GM20431 (cell line): ENCODE measurements at regions not wholly inside any gene's neighbourhood (a gene's known extent, or its start where the extent isn't known, plus 50 kb on each side); places are given as distances from the start of the nearest gene placed in this dataset.
"Not testable (repeated sequence)": the region's sequence is repeated elsewhere in the genome, so short reads cannot be mapped to it uniquely, and the experiment has no call there.

Source experiments
- in situ Hi-C: fragments of 300-500 bp; cut with MseI, MboI; formaldehyde crosslinking; loops from one replicate; pipeline ENCODE4 v1.15.0; 2020; ENCODE audit warnings: low sequenced_read_pairs; ENCODE audit not compliant: unreplicated experiment

DNA sequence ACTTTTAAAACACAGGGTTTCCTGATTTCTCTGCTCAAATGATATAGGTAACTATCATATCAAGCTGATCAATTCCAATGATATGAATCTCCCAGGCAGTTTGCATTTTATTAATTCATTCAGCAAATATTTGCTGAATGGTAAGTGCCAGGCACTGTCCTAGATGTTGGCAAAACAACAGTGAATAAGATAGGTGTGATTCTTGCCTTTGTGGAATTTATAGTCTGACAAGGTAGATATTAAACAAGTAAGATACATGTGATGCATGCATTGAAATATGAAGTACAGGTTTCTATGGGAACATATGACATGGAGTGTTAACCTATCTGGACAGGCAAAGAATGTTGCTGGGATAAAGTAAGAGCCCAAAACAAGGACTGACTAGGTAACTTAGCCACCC is 231.8 kb upstream of the DAB2 start:
- in situ Hi-C loops = no loop called here

DNA sequence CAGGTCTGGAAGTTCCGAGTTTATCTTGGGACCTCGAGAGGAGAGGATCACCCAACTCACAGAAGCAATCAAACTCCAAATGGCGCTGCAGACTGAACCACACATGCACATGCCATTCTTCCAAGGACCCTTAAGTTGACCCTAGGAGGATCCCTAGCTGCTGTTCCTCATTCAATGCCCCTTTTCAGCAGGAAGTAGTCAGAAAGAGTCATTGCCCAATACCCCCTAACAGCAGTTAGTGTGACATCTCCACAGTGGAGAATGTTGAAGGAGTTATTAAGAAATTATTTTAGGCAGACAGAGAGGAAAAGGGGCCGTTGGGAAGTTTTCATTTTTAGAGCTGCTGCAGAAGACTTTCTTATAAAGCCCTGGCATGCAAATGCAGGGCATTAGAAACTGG is 229.9 kb upstream of the DAB2 start:
- in situ Hi-C loops = no loop called here

DNA sequence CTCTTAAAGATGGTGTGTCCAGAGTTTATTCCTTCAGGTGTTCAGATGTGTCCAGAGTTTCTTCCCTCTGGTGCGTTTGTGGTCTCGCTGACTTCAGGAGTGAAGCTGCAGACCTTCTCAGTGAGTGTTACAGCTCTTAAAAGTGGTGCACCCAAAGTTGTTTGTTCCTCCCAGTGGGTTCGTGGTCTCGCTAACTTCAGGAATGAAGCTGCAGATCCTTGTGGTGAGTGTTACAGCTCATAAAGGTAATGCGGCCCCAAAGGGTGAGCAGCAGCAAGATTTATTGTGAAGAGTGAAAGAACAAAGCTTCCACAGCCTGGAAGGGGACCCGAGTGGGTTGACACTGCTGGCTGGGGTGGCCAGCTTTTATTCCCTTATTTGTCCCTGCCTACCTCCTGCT is 227.7 kb upstream of the DAB2 start:
- in situ Hi-C loops = not testable (repeated sequence)

DNA sequence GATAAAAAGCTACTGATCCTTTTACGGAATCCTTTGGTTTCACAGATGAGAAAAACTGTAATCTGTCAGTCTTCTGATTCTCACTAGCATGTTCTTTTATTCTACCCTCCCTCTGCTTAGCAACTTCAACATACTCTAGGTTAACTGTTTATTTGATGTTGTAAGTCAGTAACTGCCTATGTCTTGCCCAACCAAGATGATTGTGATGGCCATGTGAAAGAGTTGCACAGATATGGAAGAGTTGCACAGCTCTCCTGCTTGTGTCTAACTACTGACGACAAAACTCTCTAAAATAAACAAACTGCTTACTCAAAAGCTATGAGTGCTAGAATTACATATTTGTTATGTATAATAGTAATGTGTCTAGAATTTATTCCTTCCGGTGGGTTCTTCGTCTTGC is 227.3 kb upstream of the DAB2 start:
- in situ Hi-C loops = no loop called here

DNA sequence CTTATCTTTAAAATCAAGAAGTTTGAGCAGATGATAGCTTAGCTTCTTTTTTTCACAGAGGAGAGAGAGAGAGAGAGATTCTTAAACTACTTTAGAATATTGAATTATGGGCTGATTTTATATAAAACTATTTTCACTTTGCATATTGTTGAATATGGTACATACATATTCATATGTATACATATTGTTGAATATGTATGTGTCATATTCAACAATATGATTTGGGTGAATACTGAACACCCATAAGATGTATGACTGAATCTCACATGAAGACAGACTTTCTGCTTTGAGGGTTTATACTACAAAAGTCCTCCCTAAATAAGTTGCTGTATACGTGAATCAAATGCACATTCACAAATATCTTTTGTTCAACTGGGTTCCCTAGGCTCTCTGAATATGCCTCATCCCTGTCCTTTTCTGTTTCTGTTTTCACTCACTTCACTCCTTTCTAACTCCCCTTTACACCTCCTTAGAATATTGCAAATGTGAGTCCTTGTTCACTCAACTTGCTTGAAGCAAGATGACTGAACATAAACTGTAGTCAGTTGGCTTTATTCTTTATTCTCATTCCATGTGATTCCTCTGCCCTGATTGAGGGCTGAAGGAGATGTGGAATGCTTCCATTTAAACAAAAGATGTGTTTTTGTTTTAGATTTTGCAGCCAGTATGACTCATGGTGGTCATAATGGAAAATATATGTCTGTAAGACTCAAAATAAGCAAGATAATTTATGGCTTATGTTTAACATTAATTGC is 225.4 kb upstream of the DAB2 start:
- in situ Hi-C loops = no loop called here

DNA sequence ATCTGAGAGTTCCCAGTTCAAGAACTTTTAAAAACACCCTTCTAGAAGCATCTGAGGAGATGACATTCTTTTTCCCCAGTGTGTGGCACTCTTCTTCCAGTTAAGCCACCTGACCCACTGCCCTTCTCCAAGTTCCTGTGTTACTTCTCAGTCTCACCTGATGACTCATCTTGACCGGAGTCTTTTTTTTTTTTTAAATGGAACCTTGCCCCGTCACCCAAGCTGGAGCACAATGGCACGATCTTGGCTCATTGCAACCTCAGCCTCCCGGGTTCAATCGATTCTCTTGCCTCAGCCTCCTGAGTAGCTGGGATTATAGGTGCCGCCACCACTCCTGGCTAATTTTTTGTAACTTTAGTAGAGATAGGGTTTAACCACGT is 224.1 kb upstream of the DAB2 start:
- in situ Hi-C loops = no loop called here

DNA sequence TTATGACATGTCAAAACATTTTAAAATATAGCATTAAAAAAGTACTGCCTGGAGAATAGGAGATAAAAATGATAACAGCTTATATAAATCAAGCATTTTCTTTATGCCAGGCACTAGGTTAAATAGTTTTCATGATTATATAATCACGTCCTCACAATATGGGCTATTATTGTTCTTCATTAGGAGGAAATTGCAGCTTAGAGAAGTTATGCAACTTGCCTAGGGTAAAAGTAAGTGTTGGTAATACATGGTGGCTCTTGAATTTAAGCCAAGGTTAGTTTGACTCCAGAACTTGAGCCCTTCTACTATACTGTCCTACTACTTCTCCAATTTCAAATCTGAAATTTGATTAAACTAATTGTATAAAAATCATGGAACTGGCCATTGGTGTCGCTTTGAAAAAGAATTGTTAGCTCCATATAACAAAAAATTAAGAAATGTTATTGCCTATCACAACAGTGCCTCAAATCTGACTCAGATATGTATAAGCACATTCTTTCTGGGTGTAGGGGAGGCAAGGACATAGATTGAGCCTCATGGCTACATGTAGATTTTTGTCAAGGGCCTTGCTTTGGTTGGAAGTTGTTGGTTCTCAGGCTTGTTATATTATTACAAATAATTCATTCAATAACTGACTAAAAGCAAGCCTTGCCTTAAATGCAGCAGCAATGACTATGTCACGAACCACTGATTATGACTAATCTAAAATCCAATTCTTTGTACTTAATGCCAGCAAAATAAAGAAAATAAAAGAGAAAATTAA is 223.5 kb upstream of the DAB2 start:
- in situ Hi-C loops = no loop called here

DNA sequence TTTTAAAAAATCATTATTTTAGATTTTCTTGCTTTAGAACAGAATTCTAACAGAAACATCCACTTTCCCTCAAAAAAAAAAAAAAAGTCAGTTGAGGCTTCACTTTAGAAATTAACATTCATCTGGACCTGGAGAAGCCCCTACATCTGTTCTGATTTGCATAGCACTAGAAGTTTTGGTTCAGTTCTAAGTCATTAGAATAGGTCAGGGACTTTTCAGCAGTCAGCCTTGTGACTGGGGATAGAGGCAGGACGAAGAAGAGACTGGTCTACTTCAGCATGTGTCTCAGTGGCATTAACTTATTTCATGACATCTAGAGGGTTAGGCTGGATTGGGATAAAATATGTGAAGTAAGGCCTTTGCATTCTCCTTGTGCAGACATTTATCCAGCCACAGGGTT is 215.8 kb upstream of the DAB2 start:
- in situ Hi-C loops = no loop called here

DNA sequence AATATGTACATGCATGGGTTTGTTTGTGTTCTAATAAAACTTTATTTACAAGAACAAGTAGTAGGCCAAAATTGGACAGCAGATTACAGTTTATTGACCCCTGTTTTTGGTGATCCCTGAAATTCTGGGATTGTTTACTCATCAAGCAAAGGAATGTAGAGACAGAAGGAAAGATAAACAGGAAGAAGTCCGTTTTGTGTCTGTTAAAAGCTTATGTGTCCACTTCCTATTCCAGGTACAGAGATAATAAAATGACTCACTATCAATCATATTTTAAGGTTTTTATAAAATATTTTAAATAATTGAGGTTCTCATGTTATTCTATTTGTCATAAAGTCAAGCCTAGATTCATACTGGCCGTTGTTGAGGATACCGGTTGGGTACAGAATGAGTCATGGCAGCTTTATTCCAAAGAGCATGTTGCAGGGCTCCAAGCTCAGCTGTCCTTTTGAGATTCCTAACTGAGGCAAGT is 214.9 kb upstream of the DAB2 start:
- in situ Hi-C loops = no loop called here

DNA sequence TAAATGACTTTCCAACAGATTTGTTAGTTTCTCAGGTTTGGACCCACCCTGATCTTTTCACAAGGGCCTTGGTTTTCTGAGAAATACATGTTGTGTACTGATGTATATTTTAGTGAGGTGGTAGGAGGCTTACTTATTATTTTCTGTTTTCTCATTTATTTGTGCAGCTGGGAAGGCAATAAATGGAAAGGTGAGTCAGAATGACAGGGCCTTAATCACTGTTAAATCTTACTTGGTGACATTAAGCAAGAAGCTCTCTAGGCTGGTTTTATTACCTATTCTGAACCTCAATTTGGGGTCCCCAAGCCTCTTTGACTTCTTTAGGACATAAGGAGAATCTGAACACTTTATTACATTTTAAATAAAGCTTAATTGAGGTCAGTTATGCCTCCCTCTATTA is 214.0 kb upstream of the DAB2 start:
- in situ Hi-C loops = no loop called here

DNA sequence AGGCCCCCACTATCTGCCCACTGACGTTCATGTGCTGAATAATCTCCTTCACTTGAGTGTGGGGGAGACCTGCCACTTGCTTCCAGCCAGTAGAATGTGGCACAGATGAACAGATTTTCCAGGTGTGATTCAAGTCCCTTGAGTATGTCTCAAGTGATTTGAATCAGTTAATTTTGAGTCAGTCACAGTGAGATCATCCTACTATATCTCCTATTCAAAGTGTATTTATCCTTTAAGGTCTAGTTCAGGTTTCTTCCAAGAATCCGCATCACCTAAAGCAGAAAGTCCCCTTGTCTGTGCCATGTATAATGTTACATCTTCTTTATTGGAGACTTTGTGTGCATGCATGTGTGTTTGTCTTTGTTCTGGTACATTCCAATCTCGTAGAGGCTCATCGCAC is 208.3 kb upstream of the DAB2 start:
- in situ Hi-C loops = no loop called here

DNA sequence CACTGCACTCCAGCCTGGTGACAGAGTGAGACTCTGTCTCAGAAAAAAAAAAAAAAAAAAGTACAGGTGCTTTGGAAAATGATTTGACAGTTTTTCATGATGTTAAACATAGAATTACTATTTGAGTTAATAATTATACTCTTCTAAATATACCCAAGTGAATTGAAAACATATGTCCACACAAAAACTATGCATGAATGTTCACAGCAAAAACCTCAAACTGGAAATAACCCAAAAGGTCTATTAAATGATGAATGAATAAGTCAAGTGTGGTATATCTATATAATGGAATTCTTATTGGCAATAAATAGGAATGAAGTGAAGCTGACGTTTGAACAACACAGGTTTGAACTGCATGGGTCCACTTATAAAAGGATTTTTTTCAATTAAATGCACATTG is 207.2 kb upstream of the DAB2 start:
- in situ Hi-C loops = no loop called here

DNA sequence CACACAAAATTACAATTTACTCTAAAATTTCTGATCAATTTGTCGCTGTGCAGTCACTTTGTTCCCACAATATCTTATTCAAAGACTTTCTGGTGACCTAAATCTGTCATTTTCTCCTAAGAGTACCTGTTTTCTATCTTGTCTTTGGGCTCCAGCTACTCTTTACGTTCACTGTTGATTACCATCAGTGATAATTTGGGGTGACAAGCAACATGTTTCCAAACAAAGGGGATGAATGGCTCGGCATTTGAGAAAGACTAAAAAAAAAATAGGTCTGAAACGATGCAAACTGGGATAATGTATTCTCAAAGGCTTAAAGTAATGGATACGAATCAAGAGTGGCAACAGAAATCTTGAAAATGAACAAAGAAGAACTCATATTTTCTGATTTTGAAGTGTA is 205.2 kb upstream of the DAB2 start:
- in situ Hi-C loops = no loop called here

DNA sequence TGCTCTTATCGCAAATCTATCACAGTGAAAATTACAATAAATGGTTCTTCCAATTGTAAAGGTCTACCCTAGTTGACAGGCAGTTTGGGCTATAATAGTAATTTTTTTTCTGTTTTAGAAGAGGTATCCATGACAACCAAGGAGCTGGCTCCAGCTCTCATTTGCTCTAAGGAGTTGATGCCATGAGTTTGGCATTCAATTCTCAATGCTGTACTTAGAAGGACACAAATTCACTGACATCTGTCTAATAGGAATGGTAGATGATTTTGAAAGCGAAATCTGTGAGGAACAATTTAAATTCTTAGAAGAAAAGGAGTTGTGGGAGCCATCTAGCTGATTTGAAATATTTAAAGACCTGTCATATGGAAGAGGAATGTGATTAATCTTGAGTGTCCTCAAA is 203.6 kb upstream of the DAB2 start:
- in situ Hi-C loops = no loop called here

DNA sequence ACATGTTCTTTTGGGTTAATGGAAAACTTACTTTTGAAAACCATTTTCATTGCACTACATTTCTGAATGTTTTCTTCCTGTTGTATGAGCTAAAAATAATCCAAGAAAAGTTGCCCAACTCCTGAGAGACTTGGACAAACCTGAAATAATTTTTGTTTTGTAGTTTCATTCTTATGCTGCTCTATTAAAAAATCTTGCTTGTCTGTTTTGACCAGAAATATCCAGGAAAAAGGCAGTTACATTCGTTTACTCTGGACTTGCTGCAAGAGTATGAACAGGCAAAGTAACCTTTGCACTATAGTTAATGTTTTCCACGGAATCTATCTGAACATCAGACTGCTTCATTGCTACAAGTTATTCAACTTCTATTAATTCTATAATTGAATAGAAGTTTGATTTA is 200.1 kb upstream of the DAB2 start:
- in situ Hi-C loops = no loop called here

DNA sequence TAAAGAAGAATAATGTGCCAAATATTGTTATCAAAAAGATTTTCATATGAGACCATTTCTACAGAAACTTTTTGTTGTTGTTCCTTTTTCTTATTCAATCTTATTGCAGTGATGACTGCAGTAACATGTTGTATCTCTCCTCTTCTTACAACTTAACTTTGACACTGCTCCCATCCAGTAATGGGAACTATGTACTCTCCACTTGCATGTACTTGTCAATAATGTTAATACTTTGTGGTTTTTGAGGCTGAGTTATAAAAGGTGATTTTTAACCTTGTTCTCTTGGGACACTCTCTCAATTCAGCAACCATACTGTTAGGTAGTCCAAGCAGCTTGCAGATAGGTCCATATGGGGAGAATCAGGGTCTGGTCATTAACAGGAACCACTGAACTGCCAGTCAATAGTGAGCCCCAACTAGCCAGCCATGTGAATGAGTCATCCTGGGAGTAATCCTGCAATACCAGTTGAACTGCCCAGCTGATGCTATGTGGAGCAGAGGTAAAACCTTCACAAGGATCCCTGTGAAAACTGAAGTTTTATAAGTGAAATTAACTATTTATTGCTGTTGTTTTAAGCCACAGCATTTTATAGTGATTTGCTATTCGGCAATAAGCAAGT is 199.6 kb upstream of the DAB2 start:
- in situ Hi-C loops = no loop called here

DNA sequence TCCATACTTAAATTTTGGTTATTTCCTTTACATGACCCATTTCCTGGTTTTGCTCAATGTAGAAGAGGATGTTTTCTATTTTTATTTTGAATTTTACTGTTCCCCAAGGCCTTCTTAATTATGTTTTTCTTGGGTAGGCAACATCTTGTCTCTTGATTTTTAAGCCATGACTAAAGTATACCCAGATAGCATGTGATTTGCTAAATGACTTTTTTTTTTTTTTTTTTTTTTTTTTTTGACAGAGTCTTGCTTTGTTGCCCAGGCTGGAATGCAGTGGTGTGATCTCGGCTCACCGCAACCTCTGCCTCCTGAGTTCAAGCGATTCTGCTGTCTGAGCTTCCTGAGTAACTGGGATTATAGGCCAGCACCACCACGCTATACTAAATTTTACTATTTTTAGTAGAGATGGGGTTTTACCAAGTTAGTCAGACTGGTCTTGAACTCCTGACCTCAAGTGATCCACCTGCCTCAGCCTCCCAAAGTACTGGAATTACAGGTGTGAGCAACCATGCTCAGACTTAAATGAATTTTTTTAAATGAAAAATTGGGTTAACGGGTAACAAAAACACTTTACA is 198.6 kb upstream of the DAB2 start:
- in situ Hi-C loops = no loop called here

DNA sequence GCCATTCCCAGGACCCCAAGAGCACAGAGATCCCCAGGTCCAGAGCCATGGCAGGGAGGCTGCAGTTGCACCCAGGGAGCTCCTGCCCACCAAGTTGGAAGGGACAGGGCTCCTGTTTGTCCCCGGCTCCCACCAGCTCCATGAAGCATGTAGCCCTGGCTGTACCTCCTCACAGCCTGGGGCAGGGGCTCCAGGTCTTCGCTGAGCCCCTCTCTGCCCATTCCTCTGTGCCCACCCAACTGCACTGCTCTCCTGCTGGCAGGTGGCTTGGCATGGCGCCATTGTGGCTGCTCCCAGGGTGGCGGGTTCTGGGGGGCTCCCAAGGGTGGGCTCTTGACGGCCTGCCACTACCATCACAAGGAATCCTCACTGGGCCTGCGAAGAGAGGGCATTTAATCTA is 197.5 kb upstream of the DAB2 start:
- in situ Hi-C loops = no loop called here

DNA sequence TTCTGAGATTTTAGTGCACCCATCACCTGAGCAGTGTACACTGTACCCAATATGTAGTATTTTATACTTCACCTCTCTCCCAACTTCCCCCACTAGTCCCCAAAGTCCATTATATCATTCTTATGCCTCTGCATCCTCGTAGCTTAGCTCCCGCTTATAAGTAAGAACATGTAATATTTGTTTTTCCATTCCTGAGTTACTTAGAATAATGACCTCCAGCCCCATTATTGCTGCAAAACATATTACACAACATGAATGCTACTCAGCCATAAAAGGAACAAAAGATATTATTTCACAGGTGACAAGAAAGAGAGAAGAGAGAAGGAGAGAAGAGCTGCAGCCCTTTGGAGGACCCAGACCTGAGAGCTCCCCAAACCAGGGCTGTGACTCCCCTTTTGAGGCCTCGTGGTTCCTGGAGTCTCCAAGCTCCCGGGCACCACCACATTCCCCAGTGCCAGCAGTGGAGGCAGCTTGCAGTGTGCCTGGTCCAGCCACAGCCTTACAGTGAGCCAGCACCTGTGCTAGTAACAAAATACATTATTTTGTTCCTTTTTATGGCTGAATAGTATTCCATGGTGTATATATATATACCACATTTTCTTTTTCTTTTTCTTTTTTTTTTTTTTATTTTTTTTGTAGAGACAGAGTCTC is 194.5 kb upstream of the DAB2 start:
- in situ Hi-C loops = no loop called here

DNA sequence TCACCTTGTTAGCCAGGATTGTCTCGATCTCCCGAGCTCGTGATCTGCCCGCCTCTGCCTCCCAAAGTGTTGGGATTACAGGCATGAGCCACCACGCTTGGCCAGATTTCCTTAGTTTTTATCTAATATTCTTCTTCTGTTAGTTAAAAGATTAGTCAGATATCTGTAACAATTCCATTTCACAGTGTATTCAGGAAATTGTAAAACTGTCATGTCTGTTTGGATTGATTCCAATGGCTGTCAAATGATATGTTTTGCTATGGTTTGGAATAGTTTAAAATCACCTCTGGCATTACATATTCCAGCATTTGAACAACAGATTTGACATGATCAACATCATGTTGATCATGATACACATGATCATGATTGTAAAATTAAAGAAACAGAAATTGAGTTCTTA is 193.6 kb upstream of the DAB2 start:
- in situ Hi-C loops = no loop called here

DNA sequence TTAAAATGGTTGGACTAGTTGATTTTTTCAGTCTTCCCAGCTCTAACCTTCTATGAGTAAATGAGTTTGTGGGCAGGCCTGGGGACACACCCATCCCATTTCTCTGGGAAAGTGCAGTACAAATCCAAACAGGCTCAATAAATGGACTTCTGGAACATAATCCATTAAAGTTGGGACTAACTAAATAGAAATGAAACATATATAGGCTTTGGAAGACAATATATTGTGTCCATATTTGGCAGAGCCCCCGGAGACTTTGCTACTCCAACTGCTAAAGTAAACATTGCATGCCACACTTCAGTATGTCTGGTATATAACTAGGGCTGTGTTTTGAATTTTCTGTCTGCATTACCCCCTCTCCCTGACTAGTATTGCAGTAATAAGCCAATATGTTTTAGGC is 191.4 kb upstream of the DAB2 start:
- in situ Hi-C loops = no loop called here
